ENCODE measurements at regions not wholly inside any gene's neighbourhood (a gene's known extent, or its start where the extent isn't known, plus 50 kb on each side); places are given as distances from the start of the nearest gene placed in this dataset.
"Not testable (repeated sequence)": the region's sequence is repeated elsewhere in the genome, so short reads cannot be mapped to it uniquely, and the experiment has no call there.

GRCh38 chrX:115388879-115389278 is 99.4 kb downstream of the LUZP4 start:
- Mint-ChIP-seq H3K27ac (no peak overlapping the region), H3K27me3 (no peaks in the 10 kb centered on the region), H3K4me1 (ENCODE audit: low read depth) (no peaks in the 10 kb centered on the region), H3K9me3 (no peaks in the 10 kb centered on the region), H3K4me3 (no peak overlapping the region), H3K36me3 (ENCODE audit: low read depth) (no peaks in the 10 kb centered on the region)

- no peaks in the 10 kb centered on the region for H3K9me3 Mint-ChIP-seq
- H3K27me3 Mint-ChIP-seq: no peaks in the 10 kb centered on the region
- H3K4me3 Mint-ChIP-seq: no peak overlapping the region
- no peak overlapping the region for H3K27ac Mint-ChIP-seq
- H3K4me1 Mint-ChIP-seq (ENCODE audit: low read depth): no peaks in the 10 kb centered on the region
- H3K36me3 Mint-ChIP-seq (ENCODE audit: low read depth): no peaks in the 10 kb centered on the region
These were observed 100.6 kb downstream of the LUZP4 start for GRCh38 chrX:115390078-115390477.

GRCh38 chrX:115392031-115392430 is 102.5 kb downstream of the LUZP4 start:
- no peaks in the 10 kb centered on the region for H3K4me1 Mint-ChIP-seq (ENCODE audit: low read depth)
- no peaks in the 10 kb centered on the region for H3K27me3 Mint-ChIP-seq
- H3K4me3 Mint-ChIP-seq: no peak overlapping the region
- no peak overlapping the region for H3K27ac Mint-ChIP-seq
- H3K36me3 Mint-ChIP-seq (ENCODE audit: low read depth): no peaks in the 10 kb centered on the region
- no peaks in the 10 kb centered on the region for H3K9me3 Mint-ChIP-seq

- no peaks in the 10 kb centered on the region for H3K4me1 Mint-ChIP-seq (ENCODE audit: low read depth)
- no peaks in the 10 kb centered on the region for H3K36me3 Mint-ChIP-seq (ENCODE audit: low read depth)
- H3K27ac Mint-ChIP-seq: no peak overlapping the region
- H3K4me3 Mint-ChIP-seq: no peak overlapping the region
- H3K9me3 Mint-ChIP-seq: no peaks in the 10 kb centered on the region
- H3K27me3 Mint-ChIP-seq: no peaks in the 10 kb centered on the region
These were observed 103.4 kb downstream of the LUZP4 start for GRCh38 chrX:115392871-115393270.

GRCh38 chrX:115393271-115393670 is 103.8 kb downstream of the LUZP4 start:
- Mint-ChIP-seq H3K36me3 (ENCODE audit: low read depth) (no peaks in the 10 kb centered on the region), H3K27me3 (no peaks in the 10 kb centered on the region), H3K27ac (no peak overlapping the region), H3K4me1 (ENCODE audit: low read depth) (no peaks in the 10 kb centered on the region), H3K4me3 (no peak overlapping the region), H3K9me3 (no peaks in the 10 kb centered on the region)

GRCh38 chrX:115394806-115395205 is 105.3 kb downstream of the LUZP4 start:
- H3K27me3 Mint-ChIP-seq; H3K36me3 Mint-ChIP-seq (ENCODE audit: low read depth); H3K4me3 Mint-ChIP-seq; H3K27ac Mint-ChIP-seq; H3K4me1 Mint-ChIP-seq (ENCODE audit: low read depth); H3K9me3 Mint-ChIP-seq: not testable (repeated sequence)

GRCh38 chrX:115399306-115399705 is 109.8 kb downstream of the LUZP4 start:
- Mint-ChIP-seq H3K27ac (no peak overlapping the region), H3K27me3 (no peaks in the 10 kb centered on the region), H3K9me3 (no peaks in the 10 kb centered on the region), H3K4me1 (ENCODE audit: low read depth) (no peaks in the 10 kb centered on the region), H3K4me3 (no peak overlapping the region), H3K36me3 (ENCODE audit: low read depth) (no peaks in the 10 kb centered on the region)

- H3K27ac Mint-ChIP-seq: no peak overlapping the region
- no peak overlapping the region for H3K4me3 Mint-ChIP-seq
- H3K27me3 Mint-ChIP-seq: no peaks in the 10 kb centered on the region
- no peaks in the 10 kb centered on the region for H3K9me3 Mint-ChIP-seq
- H3K4me1 Mint-ChIP-seq (ENCODE audit: low read depth): no peaks in the 10 kb centered on the region
- no peaks in the 10 kb centered on the region for H3K36me3 Mint-ChIP-seq (ENCODE audit: low read depth)
These were observed 111.4 kb downstream of the LUZP4 start for GRCh38 chrX:115400960-115401359.

- H3K27me3 Mint-ChIP-seq: no peaks in the 10 kb centered on the region
- H3K4me3 Mint-ChIP-seq: no peak overlapping the region
- no peaks in the 10 kb centered on the region for H3K36me3 Mint-ChIP-seq (ENCODE audit: low read depth)
- H3K4me1 Mint-ChIP-seq (ENCODE audit: low read depth): no peaks in the 10 kb centered on the region
- H3K9me3 Mint-ChIP-seq: no peaks in the 10 kb centered on the region
- no peak overlapping the region for H3K27ac Mint-ChIP-seq
These were observed 112.8 kb downstream of the LUZP4 start for GRCh38 chrX:115402299-115402698.

GRCh38 chrX:115408771-115409400 is 119.4 kb downstream of the LUZP4 start:
- Mint-ChIP-seq H3K4me1 (ENCODE audit: low read depth) (no peaks in the 10 kb centered on the region), H3K9me3 (no peaks in the 10 kb centered on the region), H3K27ac (no peak overlapping the region), H3K36me3 (ENCODE audit: low read depth) (no peaks in the 10 kb centered on the region), H3K4me3 (no peak overlapping the region), H3K27me3 (no peaks in the 10 kb centered on the region)

- H3K36me3 Mint-ChIP-seq (ENCODE audit: low read depth): no peaks in the 10 kb centered on the region
- H3K4me3 Mint-ChIP-seq: no peak overlapping the region
- H3K27ac Mint-ChIP-seq: no peak overlapping the region
- no peaks in the 10 kb centered on the region for H3K27me3 Mint-ChIP-seq
- H3K4me1 Mint-ChIP-seq (ENCODE audit: low read depth): no peaks in the 10 kb centered on the region
- H3K9me3 Mint-ChIP-seq: no peaks in the 10 kb centered on the region
These were observed 120.0 kb downstream of the LUZP4 start for GRCh38 chrX:115409551-115409950.

- Mint-ChIP-seq H3K4me3 (no peak overlapping the region), H3K9me3 (no peaks in the 10 kb centered on the region), H3K27ac (no peak overlapping the region), H3K4me1 (ENCODE audit: low read depth) (no peaks in the 10 kb centered on the region), H3K36me3 (ENCODE audit: low read depth) (no peaks in the 10 kb centered on the region), H3K27me3 (no peaks in the 10 kb centered on the region)
These were observed 121.4 kb downstream of the LUZP4 start for GRCh38 chrX:115410731-115411428.

- H3K9me3 Mint-ChIP-seq: no peaks in the 10 kb centered on the region
- H3K4me1 Mint-ChIP-seq (ENCODE audit: low read depth): no peaks in the 10 kb centered on the region
- H3K4me3 Mint-ChIP-seq: no peak overlapping the region
- no peaks in the 10 kb centered on the region for H3K36me3 Mint-ChIP-seq (ENCODE audit: low read depth)
- peaks cover 6% of the 10 kb centered on the region for H3K27me3 Mint-ChIP-seq
- no peak overlapping the region for H3K27ac Mint-ChIP-seq
These were observed 123.8 kb downstream of the LUZP4 start for GRCh38 chrX:115413246-115413878.

- no peaks in the 10 kb centered on the region for H3K4me1 Mint-ChIP-seq (ENCODE audit: low read depth)
- H3K4me3 Mint-ChIP-seq: no peak overlapping the region
- H3K27me3 Mint-ChIP-seq: peaks cover 6% of the 10 kb centered on the region
- H3K36me3 Mint-ChIP-seq (ENCODE audit: low read depth): no peaks in the 10 kb centered on the region
- H3K9me3 Mint-ChIP-seq: no peaks in the 10 kb centered on the region
- H3K27ac Mint-ChIP-seq: no peak overlapping the region
These were observed 129.6 kb downstream of the LUZP4 start for GRCh38 chrX:115419069-115419468.

- H3K4me3 Mint-ChIP-seq: no peak overlapping the region
- no peaks in the 10 kb centered on the region for H3K36me3 Mint-ChIP-seq (ENCODE audit: low read depth)
- H3K27ac Mint-ChIP-seq: no peak overlapping the region
- H3K9me3 Mint-ChIP-seq: no peaks in the 10 kb centered on the region
- no peaks in the 10 kb centered on the region for H3K27me3 Mint-ChIP-seq
- no peaks in the 10 kb centered on the region for H3K4me1 Mint-ChIP-seq (ENCODE audit: low read depth)
These were observed 133.6 kb downstream of the LUZP4 start for GRCh38 chrX:115423086-115423485.
